T-helper 9 cell (primary cell): ENCODE measurements at regions not wholly inside any gene's neighbourhood (a gene's known extent, or its start where the extent isn't known, plus 50 kb on each side); places are given as distances from the start of the nearest gene placed in this dataset.
"Not testable (repeated sequence)": the region's sequence is repeated elsewhere in the genome, so short reads cannot be mapped to it uniquely, and the experiment has no call there.

Experiments
- DNase-seq: peaks from one replicate; pipeline ENCODE4 v3.0.0-alpha.2; 2020

- DNase-seq: no peak
Measured at GRCh38 chr4:66522244-66522643, 852.0 kb upstream of the EPHA5 start.

DNA sequence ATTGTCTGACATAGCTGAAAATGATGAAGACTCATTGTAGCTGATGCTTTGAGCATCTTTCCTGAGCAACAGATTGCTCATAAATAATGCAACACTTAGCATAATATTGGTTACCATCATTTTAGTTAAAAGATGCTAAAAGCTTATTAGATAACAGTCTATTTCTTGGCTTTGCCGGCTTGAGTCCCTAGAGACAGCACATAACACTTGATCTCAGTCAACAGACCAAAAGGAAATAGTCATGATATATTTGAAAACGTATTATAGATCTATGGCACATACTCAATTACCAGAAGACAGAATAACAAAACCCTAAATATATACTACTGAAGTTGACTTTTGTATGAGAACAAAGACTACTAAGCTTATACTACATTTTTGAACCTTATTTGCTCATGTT lies 846.7 kb upstream of the EPHA5 start:
- DNase-seq: no peak

GRCh38 chr4:66506985-66507384 lies 836.7 kb upstream of the EPHA5 start:
- no peak for DNase-seq

DNA sequence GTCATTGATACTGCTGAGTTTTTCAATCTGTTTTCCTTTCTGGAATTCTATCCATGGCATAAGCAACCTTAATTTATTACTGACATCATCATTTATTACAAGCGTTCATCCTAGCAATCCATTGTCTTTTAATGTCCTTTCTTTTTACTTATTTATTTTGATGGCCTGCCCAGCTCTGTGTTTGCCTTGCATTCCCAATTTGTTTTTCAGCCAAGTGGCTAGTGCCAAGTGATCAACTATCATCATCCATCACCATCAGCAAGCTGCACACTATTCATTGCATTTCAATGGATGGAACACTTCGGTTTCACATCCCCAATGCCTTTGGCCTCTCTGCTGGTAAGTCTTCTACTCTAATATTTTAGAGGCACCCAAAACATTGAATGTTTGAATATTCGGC lies 831.7 kb upstream of the EPHA5 start:
- DNase-seq: no peak

GRCh38 chr4:66490729-66491128 lies 820.4 kb upstream of the EPHA5 start:
- no peak for DNase-seq

DNA sequence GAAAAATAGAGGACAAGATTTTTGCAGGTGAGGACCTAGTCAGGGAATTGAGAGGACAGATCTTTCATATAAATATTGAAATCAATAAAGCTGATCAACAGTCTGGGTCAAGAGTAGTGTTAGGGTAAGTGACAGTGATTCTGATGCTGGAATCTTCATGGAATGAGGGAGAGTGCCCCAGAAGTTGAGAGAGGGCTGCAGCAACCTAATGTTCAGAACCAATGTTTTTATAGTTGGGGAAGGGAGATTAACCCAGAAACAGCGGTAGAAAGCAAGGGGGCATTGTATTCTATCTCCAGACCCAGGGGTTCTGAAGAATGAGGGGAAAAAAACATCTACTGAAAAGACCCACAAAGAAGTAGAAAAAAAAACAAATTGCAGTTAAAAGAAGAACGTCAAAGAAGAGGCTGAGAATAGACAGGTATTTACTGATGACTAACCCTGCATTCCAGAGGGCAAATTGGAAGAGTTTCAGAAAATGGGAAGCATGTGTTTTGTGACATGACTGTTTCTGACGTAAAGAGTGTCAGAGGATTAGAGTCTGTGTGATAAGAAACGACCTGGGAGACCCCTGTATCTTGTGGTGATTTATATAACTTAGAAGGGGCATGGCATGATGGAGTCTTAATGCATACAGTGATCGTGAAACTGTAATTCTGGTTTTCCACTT lies 819.6 kb upstream of the EPHA5 start:
- no peak for DNase-seq

GRCh38 chr4:66489370-66489769 lies 819.1 kb upstream of the EPHA5 start:
- DNase-seq: no peak

GRCh38 chr4:66486068-66486467 lies 815.8 kb upstream of the EPHA5 start:
- no peak for DNase-seq

DNA sequence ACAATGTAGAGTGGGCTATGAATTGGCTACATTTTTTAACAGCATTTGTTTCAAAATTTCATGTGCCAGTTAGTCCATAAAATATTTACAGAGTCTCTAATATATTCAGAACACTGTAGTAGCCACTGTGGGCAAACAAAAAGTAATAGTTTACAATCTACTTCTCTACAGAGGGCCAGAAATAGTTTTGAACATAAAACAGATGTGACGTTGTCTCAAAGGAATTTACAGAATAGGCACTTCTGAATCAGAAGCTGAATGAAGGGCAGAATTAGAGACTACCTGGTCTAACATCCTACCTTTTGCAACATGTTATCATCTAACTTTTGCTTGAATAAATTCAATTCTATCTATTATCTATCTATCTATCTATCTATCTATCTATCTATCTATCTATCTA lies 811.9 kb upstream of the EPHA5 start:
- DNase-seq: no peak

DNA sequence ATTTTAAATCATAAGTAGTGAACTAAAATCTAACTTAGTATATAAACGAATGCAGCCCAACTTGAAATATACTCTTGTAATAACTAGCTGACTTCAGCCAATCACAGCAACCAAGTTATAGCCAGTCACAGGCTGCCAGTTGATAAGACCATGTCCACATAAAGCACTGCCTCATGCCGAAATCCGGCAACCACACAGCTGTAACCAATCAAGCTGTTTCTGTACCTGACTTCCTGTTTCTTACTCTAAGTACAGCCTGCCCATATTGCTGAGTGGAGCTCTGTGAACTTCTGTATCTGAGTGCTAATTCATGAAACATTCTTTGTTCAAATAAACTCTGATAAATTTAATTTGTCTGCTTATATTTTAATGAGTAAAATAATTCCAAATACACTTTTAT lies 805.3 kb upstream of the EPHA5 start:
- no peak for DNase-seq

DNA sequence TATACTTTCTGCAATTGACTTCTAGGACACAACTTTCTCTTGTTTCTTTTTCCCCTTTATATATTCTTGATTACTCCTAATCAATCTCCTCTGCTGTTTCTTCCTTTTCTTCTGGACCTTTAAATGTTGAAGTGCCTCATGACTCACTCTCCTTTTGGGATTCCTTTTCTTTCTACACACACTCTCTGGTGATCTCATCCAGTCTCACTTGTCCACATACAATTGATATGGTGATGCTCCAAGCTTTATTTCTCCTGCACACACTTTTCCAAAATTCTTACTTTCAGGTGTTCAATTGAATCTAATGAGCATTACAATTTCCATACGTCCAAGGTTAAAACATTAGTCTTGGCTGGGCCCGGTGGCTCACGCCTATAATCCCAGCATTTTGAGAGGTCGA lies 794.8 kb upstream of the EPHA5 start:
- DNase-seq: no peak

DNA sequence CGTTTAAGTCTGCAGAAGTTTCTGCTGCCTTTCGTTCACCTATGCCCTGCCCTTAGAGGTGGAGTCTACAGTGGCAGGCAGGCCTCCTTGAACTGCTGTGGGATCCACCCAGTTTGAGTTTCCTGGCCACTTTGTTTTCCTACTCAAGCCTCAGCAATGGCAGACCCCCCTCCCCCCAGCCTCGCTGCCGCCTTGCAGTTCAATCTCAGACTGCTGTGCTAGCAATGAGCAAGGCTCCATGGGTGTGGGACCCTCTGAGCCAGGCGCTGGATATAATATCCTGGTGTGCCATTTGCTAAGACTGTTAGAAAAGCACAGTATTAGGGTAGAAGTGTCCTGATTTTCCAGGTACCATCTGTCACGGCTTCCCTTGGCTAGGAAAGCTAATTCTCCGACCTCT lies 792.6 kb upstream of the EPHA5 start:
- not testable (repeated sequence) for DNase-seq

GRCh38 chr4:66451741-66452140 lies 781.5 kb upstream of the EPHA5 start:
- no peak for DNase-seq

DNA sequence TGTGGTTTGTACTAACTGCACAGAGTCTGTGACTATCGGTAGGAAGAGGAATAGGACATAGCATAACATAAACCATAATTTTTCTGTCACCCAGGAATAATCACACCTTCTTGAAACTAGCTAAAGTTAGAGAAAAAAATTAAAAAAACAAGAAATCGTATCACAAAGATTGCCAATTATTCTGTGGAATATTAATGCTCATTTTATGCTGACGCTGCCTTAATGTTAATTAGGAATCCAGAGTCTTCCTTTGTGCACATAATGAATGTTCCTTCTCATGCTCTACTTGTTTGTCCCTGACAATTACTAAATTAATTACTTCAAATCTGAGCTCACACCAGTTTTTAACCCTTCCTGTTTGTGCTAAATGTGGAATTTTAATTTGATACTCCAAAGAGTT lies 772.7 kb upstream of the EPHA5 start:
- no peak for DNase-seq

GRCh38 chr4:66439508-66439907 lies 769.2 kb upstream of the EPHA5 start:
- no peak for DNase-seq

DNA sequence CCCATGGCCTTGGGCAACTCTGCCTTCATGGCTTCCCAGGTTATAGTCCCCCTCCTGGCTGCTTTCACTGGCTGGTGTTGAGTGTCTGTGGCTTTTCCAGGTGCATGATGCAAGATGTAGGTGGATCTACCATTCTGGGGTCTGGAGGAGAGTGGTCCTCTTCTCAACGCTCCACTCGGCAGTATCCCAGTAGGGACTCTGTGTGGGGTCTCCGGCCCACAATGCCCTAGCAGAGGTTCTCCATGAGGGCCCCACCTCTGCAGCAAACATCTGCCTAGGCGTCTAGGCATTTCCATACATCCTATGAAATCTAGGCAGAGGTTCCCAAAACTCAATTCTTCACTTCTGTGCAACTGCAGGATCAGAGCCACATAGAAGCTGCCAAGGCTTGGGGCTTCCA lies 763.4 kb upstream of the EPHA5 start:
- no peak for DNase-seq

DNA sequence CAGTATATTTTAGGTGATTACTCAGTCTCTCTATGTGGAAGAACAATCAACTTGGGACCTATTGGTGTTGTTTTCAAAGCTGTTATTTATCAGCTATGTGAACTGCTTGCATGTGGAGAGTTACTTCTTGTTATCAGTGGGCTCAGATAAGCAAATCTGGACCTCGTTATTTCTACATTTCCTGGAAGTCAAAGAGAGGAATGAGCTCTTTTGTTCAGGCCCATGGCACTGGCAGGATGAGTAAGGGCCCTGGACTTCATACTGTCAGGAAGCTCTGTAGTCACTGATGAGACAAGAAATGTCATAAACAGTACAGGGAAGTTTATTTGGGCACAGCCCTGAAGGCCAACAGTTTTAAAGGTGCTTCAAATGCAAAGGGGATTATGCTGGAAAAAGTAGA lies 760.6 kb upstream of the EPHA5 start:
- no peak for DNase-seq

DNA sequence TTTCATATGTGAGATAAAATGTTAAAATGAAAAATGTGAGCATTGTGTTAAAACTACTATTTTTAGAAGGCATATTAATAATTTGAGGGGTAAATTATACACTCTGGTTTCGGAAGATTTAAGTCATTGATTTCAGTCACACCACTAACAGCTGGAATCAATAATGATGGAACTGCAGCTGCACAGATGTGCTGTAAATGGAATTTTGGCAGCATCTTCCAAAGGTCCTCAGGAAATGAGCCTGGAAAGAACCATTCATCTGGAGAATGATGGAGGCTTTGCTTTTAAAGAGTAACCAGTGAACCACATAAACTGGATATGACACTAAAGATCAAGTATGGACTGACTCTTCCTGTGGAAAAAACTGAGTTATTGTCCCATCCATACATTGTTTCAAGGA lies 759.0 kb upstream of the EPHA5 start:
- no peak for DNase-seq

- no peak for DNase-seq
Measured at GRCh38 chr4:66416425-66416824, 746.1 kb upstream of the EPHA5 start.

DNA sequence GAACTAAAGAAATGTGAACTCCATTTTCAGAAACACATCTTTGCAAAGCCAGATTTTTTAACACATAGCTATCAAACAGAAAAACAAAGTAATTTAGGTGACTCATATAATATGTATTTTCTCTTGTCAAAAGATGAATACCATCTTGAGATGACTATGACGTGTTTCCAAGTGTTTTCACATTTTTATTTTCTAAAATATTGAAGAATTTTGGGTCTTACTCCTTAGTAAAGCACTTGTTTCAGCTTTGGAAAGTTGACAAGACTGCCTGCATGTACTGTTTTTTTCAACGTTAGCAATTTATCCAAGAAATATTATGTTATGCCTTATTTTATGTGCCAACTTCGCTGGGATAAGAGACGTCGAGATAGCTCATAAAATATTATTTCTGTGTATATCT lies 733.9 kb upstream of the EPHA5 start:
- DNase-seq: no peak

DNA sequence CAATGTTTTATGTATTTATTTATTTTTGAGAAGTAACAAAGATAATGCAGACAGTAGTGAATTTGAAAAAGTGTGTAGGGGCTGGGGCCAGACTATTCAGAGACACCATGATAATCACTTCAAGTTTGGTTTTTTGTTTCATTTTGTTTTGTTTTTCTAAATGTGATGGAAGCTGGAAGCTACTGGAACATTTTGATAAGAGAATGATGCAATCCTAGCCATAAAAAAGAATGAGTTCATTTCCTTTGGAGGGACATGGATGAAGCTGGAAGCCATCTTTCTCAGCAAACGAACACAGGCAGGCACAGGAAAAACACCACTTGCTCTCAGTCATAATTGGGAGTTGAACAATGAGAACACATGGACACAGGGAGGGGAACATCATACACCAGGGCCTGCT lies 706.6 kb upstream of the EPHA5 start:
- DNase-seq: no peak

DNA sequence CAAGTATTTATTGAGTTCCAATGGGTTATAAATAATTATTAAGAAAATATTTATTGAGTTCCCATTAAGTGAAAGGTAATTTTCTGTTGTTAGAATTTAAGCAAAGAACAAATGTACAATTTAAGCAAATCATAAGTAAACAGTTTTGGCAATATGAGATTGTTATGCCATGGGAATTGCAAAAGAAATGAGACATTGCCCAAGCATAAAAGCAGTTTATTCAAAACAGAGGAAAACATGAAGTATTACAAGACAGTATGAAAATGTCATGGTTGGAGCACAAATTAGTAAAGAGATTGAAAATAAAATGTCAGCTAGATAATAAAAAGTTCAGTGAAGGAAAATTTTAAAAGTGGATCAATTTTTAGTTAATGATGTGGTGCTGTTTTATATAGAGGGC lies 706.1 kb upstream of the EPHA5 start:
- DNase-seq: no peak

GRCh38 chr4:66373268-66373667 lies 703.0 kb upstream of the EPHA5 start:
- no peak for DNase-seq

DNA sequence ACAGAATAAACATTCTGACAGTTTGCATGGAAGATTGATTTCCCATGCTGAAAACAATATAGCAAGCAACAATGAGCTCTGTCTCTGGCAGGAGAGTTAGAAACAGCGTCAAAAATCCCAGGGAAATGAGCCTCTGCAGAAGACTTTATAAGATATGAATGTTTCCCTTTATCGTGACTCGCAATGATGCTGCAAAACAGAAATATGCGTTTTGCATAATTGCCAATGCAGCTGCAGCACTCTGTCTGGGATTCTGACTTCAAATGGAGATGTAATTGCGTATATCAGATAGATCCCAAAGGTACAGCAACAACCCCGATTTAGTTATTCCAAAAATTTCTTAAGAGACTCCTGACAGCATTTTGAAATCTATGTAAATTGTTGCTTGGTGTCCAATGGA lies 702.4 kb upstream of the EPHA5 start:
- DNase-seq: no peak

DNA sequence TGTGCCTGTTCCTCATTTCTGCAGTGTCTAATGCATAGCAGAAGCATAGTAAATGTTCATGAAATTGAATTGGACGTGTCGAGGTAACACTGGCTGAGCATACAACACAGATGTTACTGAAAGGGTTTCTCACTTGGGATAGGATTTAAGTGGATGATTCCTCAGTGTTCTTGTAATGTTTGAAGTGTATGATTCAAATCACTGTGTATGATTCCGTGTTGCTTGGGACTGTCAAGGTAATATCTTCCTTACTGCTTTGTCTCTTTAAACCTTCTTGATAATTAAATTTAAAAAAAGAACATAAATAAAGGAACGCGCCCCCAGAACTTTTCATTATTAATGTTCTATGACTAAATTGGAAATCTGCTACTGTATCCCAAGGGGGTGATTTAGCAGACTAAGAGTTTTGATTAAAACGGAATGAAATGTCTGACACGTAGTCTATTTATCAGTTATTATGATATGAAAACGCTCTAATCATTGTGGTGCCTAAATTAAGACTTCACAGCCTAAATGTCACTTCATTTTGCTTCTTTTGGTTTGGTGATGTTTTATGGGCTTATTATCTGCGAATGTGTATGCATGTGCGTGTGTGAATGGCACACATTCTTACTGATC lies 696.9 kb upstream of the EPHA5 start:
- DNase-seq: no peak
